ENCODE measurements at regions not wholly inside any gene's neighbourhood (a gene's known extent, or its start where the extent isn't known, plus 50 kb on each side); places are given as distances from the start of the nearest gene placed in this dataset.
A peak's percentile ranks its signal among the peaks of the same experiment; 100 is the strongest.
"Not testable (repeated sequence)": the region's sequence is repeated elsewhere in the genome, so short reads cannot be mapped to it uniquely, and the experiment has no call there.

DNA sequence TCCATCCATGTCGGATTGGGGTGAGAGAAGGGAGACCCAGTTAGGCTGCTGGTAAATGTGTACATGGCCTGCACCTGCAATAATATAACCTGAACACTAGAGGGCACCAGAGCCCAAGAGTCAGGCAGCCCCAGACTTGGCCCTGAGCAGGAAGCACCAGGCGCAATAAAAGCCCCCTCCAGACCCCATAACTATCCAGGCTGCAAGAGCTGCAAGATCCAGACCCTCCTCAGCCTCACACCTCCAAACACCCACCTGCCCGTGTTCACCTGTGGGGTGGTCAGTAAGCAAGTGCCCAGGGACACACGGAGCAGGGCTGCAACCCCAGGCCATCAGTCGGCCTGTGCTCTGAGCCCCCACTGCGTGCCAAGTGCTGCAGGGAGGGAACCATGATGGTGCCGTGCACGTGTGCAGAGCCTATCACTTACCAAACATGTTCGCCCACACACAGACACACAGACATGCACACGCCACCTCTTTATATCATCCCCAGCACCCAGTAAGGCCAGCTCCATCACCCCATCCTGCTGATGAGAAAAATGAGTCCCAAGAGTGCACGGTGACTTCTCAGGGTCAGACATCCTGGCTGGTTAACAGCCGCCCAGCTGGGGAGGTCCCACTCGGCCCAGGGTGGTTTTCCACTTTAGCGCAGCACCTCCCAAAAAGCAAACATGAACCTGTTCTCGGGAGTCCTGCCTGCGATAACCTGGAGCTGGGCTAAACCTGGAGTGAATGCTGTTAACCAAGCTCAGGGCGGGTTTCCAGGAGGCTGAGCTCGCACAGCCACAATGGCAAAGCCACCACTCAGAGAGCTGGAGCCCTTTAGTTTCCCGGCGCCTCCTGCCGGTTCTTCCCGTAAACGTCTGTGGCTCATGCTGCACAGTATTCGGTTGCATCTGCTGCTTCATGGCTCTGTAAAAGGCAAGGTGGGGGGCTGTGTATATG, 439.8 kb downstream of the SOX9 start:
- peak; percentile 57 to 70 for DNase-seq (ENCODE audit: low spot score in 2 of 2)
- no peak for FAIRE-seq

DNA sequence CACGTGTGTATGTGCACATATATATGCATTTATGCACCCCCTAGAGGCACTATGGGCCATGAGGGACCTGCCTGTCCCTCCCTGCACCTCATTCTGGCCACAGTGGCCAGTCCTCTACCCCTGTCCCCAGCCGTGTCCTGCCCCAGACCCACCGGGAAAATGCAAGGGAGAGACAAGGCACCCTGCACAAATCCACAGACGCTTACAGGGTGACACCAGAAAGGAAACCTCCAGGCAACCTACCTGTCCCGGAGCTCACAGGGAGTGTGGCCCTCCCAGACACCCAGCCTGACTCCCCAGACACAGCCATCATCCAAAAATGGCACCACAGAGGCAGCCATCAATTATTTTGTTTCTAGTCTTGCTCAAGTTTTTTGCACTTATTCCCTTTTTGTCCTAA, 440.4 kb downstream of the SOX9 start:
- no peak for FAIRE-seq

DNA sequence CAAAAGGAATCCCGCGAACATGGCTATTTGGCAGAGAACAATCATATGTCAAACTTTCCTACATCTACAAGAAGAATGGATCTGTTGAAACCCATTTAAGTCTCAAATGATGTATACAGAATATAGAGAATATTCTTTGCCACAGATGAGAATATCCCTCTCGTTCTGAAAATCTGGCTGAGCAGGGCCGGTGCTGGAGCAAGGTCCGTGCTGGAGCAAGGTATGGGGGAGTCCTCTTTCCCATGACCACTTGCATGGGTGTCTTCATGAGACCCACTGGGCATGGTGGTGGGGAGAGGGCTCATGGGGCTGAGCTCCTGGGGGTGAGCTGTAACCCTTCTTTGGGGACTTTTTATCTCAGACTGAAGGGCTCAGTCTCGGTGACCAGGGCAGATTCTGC, 440.9 kb downstream of the SOX9 start:
- DNase-seq (ENCODE audit: low spot score in 2 of 2) (no peak), FAIRE-seq (no peak)

More for the DNA sequence above, 440.4 kb downstream of the SOX9 start:
- DNase-seq (ENCODE audit: low spot score in 2 of 2) = no peak

DNA sequence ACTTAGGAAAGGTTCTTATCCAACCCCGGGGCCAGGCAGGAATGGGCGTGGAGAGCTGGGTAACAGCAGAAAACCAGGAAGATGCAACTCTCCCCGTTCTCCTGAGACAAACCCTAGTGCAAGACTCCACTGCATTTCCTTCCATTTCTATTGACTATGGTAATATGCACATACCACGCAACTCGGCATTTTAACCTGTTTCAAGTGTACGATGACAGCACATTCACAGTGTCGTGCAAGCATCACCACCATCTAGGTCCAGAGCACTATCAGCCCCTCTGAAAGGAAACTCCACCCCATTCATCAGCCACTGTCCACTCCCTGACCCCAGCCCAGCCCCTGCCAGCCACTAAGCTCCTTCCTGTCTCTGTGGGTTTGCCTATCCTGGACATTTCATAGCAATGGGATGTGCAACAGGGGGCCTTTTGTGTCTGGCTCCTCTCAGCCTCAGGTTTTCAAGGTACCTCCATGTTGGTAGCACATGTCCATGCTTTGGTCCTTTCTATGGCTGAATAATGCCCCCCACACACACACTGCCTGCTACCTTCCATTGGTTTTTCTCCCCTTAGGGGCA, 441.9 kb downstream of the SOX9 start:
- no peak for FAIRE-seq
- DNase-seq (ENCODE audit: low spot score in 2 of 2) = no peak

DNA sequence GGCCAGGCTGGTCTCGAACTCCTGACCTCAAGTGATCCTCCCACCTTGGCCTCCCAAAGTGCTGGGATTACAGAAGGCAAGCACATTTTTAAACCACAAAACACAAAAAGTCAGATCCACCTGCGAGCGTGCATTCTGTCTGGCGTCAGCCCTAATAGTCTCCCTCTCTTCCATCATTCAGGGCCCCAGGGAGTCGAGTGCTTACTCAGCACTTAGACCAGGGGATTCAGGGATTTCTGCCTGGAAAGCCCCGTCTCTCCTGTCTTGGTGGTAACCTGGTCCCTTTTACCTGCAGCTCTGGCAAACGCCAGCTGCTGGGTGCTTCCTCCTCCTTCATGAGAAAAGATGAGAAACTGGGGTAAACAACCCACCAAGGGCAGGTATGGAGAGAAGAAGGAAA, 443.1 kb downstream of the SOX9 start:
- FAIRE-seq (no peak), DNase-seq (ENCODE audit: low spot score in 2 of 2) (no peak)

DNA sequence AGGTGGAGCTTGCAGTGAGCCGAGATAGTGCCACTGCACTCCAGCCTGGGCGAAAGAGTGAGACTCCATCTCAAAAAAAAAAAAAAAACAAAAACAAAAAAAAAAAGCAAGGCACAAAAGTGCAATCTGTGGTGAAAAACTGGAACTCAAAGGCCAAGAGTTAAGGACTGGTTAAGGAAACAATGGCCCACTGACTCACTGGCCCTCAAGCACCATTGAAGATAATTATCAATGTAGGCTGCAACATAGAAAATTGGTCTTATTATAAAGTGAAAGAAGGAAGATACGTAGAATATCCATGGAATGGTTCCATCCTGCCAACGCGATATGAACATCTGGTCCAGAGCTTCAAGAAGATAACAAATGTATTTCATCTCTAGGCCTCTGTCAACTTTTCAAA, 444.2 kb downstream of the SOX9 start:
- no peak for DNase-seq (ENCODE audit: low spot score in 2 of 2)
- FAIRE-seq = no peak

DNA sequence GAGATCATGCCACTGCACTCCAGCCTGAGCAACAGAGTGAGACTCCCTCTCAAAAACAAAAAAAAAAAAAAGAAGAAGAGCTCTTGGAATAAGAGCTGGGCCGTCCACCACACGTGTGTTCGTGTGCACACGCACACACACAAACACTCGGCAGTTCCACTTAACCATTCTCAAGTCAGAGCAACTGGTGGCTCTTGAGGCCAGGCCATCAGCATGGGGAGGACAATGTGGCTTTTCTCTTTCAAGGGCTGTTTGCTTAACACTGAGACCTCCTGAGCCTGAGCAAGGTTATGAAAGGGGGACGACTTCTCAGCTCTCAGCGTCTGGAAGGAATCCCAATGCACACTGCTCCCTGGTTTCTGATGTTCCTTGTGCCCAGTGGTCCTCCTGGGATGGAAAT, 444.9 kb downstream of the SOX9 start:
- DNase-seq (ENCODE audit: low spot score in 2 of 2) = no peak
- no peak for FAIRE-seq

DNA sequence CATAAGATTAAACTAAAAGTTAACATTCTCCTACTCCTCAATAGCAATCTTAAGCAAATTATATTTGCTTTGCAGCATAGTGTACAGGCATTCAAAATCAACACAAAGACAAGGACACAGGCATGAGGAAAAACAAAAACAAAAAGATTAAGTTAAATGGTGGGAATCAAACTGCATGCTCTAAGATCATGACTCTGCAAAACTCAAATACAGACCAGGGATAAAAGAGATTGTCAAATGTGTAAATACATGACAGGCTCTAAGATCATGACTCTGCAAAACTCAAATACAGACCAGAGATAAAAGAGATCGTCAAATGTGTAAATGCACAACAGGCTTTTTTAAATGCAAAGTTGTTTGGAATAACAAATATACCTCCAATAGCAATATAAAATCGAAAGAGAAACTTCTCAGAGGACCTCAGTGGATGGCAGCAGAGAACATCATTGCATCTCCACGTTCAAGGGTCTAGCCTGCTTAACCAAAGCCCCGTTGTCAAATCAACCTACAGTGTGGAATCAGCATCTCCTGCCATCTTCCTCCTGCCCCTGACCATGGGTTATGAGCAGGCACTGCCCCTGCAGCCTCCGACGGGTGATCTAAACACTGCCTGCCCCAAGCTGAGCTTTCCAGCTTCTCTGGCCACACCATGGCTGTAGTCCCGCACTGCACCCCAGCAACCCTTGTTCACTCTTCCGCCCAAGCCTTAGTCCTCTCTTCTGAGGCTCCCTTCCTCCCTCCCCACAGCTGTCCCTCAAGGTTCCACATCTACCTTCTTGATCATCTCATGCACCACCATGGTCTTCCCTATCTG, 446.1 kb downstream of the SOX9 start:
- no peak for DNase-seq (ENCODE audit: low spot score in 2 of 2)
- no peak for FAIRE-seq

DNA sequence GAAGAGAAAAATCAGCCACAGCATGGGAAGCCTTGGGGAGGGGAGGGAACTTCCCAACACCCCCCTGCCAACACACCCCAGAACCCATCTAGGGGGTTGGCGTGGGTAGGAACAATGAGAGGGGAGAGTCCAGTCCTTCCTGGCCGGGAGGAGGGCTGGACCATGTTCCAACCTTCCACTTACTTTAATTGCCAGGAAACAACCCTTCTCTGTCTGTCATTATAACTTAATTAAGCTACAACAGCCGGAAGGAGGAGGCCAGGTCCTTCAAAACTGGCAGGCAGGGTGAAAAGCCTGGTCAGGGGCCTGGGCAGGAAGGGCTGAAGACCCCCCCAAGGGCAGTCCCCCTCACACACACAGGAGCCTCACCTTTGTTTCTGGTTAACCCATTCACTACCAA, 447.0 kb downstream of the SOX9 start:
- no peak for FAIRE-seq

DNA sequence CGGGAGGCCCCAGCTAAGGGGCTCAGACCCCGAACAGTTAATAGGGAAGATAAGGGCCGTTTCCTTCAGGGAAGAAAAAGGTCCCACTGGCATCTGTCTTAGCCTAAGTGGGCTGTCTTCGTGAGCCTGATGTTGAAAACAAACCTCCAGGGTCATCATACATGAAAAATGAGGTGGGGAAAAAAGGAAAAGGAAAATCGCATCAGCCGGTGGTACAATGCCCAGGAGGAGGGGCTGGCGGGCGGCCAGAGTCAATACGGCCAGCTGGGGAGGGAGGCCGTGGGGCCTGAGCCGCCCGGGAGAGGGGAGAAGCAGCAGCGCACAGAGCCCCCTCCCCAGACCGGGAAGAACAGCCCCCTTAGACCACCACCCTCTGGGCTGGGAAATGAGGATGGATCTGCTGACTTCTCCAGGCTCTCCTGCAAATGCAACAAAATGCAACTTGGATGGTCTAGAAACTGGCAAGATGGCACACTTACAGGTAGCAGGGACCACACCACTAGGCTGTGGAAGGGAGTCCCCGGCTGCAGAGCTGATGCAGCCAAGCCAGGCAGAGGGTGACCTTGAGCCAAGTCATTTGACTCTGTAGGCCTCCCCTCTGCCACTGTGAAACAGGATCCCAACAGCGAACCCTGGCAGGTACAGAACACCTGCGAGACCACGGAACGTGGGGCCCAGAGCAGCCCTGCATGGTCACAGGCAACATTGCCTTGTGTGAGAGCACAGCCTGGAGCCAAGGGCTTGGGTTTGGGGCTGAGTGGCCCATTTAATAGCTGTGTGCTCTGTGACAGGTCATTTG, 448.5 kb downstream of the SOX9 start:
- FAIRE-seq (no peak), DNase-seq (ENCODE audit: low spot score in 2 of 2) (no peak)

More for the DNA sequence above, 447.0 kb downstream of the SOX9 start:
- DNase-seq (ENCODE audit: low spot score in 2 of 2) = no peak

DNA sequence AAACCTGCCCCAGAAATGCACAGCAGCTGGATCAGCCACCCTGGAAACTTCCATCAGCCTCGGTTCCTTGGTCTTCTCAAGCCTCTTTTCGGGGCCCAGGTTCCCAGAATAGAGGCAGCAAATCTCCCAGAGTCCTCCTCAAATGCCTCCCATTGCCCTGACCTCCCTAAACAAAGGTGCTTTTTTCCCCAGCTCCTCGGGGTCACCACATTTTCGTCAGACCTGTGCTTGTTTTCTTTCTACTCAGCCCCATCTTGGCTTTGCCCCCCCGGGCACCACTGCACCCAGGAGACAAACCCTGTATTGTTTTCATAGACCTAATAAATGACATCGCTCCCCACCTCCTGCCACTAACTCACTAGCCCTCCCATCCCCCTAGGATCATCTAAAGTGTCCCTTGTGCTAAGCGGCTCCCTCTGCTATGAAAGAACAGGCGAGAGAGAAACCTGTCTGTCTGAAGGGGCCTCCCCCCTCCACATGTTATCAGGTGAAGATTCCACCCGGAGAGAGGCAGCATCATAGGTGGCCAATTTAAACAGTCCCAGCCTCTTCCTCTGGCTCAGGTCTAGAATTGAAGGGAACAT, 451.1 kb downstream of the SOX9 start:
- DNase-seq (ENCODE audit: low spot score in 2 of 2) (no peak), FAIRE-seq (no peak)

DNA sequence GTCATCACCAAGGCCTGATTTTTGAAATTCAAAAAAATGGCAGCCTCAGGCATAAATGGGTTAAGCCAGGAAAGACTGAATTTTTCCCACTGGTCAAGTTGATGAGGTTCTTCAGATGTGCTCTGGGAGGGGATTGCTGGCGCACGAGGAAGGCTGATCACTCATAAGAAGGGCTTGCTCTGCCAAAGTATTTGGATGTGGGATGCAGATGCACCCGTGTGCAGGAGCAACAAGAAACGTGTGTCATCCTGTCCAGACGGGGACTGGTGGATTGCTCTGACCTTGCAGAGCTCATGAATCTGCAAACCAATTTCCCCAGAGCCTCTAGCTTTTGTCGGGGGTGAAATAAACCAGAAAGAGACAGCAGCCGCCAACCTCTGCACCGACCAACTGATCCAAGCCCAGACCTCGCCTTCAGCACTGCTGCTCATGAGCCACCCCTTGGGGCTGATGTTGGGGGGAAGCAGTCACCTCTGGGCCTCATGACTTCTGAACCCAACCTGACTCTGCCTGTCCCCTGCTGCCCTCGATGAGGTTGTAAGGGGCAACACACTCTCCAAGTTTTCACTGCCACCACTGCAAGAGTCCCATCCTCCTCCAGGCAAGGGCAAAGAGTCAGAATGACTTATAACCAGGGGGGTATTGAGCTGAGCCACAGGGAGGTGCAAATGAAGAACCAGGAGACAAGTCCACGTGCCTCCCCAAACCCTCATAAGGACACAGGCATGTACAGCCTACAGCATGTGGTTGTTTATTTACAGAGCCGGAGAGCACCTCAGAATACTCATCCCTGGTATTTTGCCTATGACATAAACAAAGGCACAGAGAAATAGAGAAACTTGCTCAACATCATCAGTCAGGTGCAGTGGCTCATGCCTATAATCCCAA, 452.0 kb downstream of the SOX9 start:
- DNase-seq (ENCODE audit: low spot score in 2 of 2) (no peak), FAIRE-seq (no peak)

DNA sequence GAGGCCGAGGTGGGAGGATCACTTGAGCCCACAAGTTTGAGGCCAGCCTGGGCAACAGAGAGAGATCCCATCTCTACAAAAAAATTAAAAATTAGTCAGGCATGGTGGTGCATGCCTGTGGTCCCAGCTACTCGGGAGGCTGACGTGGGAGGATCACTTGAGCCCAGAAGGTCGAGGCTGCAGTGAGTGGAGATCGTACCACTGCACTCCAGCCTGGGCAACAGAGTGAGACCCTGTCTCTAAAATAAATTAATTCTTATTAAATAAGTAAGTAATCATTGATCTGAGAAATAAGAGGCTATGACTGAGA, 452.6 kb downstream of the SOX9 start:
- not testable (repeated sequence) for FAIRE-seq; DNase-seq (ENCODE audit: low spot score in 2 of 2)

DNA sequence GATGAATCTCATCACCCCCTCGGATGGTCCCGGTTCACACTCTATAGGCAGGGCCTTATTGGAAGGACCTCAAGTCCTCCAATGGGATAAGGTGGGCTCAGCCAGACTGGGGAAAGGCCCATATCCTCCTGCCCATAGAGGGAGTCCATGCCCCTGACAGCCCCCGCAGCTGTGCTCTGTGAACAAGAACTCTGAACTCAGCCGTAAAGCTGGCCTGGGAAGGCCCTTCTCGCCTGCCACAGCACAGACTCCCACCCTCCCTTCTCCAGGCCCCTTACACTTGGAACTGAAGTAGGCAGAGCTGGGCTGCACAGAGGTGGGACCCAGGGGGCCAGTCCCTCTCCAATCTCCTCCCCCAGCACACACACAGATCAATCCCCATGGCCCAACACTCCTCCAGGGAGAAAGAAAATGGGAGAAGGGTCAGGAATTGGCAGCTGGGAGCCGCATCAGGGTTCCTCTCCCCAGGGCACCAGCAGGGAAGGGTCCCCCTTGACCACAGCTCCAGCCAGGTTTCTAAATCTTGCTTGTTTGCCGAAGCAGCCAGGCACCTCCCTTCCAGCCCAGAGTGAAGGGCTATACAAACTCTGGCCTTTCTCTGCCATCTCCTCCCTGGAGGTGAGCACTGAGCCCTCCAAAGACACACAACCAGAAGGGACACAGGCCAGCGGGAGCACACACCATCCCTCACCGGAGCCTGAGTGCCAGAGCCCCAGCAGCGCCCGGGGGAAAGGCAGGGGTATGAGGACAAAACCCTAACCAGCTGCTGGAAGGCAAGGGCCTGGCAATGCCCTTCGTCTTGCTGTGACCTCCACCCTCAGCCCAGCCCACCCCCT, 454.1 kb downstream of the SOX9 start:
- FAIRE-seq (no peak), DNase-seq (ENCODE audit: low spot score in 2 of 2) (no peak)

DNA sequence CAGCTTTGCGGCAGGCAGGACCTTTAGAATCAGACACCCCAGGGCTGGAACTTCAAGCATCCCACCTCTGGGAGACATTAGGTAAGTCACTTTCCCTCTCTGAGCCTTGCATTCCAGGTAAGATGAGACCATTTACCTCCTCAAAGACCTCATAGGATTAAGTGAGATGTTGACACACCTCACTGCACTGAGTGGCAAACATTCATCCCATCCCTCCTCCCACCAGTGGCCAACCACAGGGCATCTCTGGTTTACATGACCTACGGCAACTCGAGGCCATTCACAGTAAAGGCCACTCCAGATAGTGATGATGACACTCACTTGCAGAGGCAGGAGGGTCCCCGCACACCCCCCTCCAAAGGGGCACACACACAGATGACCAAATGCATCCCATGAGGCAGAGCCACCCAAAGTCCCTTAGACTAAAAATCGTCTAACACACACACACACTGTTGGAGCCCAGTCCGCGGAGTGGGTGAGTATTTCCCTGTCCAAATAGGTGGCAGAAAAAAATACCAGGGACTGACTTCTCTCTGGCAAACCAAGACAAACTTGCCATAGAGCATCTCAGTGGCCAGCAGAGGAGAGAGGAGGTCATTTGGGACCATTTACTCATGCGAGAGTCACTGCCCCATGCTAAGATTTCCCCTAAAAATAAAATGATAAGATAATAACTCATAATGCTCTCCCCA, 454.9 kb downstream of the SOX9 start:
- DNase-seq (ENCODE audit: low spot score in 2 of 2) (no peak), FAIRE-seq (no peak)

DNA sequence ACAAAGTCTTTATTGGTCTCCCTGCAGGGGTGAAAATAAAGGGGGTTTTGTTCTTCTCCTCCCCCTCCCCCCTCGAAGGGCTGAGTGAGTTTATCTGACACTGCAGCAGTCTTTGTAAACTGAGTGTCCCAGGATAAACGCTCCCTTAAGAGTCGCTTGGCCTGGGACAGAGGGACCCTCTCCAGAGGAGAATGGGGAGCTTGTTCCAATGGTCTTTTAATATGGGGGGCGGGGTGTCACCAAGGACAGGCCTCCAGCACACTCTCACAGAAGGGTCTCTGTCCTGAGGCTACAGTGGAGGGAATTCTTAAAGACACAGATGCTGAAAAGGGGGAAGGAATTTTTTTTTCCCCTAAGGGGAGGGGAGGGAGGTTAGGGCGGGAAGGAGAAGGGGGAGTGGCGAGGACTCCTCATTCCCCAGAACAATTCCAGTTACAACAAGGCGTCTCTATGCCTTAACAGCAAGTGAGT, 455.5 kb downstream of the SOX9 start:
- DNase-seq (ENCODE audit: low spot score in 2 of 2) = peak in 1 of 2 donors; percentile 45
- FAIRE-seq = no peak

DNA sequence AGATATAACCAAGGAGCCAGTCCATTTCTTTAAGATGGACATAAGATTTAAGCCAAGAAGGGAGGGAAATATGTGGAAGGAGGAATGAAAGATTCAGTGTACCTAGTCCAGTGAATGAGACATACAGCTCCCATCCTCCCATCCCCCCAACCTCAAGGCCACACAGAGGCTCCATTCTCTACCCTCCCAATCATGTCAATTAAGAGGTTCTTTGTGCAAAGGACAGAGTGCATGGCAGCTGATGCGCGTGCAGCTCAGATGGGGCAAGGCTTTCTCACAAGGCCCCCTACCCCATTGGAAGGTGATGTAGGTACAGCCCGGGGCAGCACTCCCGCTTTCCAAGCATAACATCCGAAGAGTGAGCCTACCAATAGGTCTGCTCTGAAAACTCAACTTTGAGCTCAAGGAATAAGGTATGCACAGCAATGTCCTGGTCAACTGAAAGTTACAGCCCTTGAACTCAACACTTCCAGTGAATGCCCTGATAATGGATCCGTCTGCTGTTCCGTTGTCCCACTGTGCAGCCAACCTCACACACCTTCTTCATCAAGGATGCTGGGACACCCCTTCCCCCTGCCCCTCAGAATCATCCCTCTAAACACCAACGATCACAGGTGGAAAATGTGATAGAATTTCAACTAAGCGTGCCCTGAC, 458.1 kb downstream of the SOX9 start:
- DNase-seq (ENCODE audit: low spot score in 2 of 2) (no peak), FAIRE-seq (no peak)

Measured in frontal cortex (tissue), 3 donors.